ENCODE measurements at regions not wholly inside any gene's neighbourhood (a gene's known extent, or its start where the extent isn't known, plus 50 kb on each side); places are given as distances from the start of the nearest gene placed in this dataset.
"Not testable (repeated sequence)": the region's sequence is repeated elsewhere in the genome, so short reads cannot be mapped to it uniquely, and the experiment has no call there.

GRCh38 chr13:33676045-33676989 lies 141.6 kb upstream of the RFC3 start:
- DNase-seq = peak; percentile 80 to 86

- no peak for DNase-seq
These were observed 140.7 kb upstream of the RFC3 start for GRCh38 chr13:33677215-33677614.

GRCh38 chr13:33678084-33678483 lies 139.9 kb upstream of the RFC3 start:
- DNase-seq = no peak

- peak; percentile 75 to 87 for DNase-seq
These were observed 138.9 kb upstream of the RFC3 start for GRCh38 chr13:33678906-33679657.

- DNase-seq = no peak
These were observed 138.3 kb upstream of the RFC3 start for GRCh38 chr13:33679658-33680012.

- DNase-seq = no peak
These were observed 135.9 kb upstream of the RFC3 start for GRCh38 chr13:33682020-33682564.

- DNase-seq = not testable (repeated sequence)
These were observed 135.3 kb upstream of the RFC3 start for GRCh38 chr13:33682646-33683045.

- no peak for DNase-seq
These were observed 134.6 kb upstream of the RFC3 start for GRCh38 chr13:33683376-33683775.

- no peak for DNase-seq
These were observed 133.1 kb upstream of the RFC3 start for GRCh38 chr13:33684874-33685273.

- DNase-seq = no peak
These were observed 131.0 kb upstream of the RFC3 start for GRCh38 chr13:33686772-33687480.

GRCh38 chr13:33690354-33690753 lies 127.6 kb upstream of the RFC3 start:
- DNase-seq = no peak

GRCh38 chr13:33691980-33692379 lies 126.0 kb upstream of the RFC3 start:
- no peak for DNase-seq

GRCh38 chr13:33692531-33692930 lies 125.4 kb upstream of the RFC3 start:
- no peak for DNase-seq

GRCh38 chr13:33694546-33694945 lies 123.4 kb upstream of the RFC3 start:
- no peak for DNase-seq

- DNase-seq = no peak
These were observed 121.4 kb upstream of the RFC3 start for GRCh38 chr13:33696530-33696929.

GRCh38 chr13:33697926-33698325 lies 120.0 kb upstream of the RFC3 start:
- DNase-seq = no peak

GRCh38 chr13:33707449-33707848 lies 110.5 kb upstream of the RFC3 start:
- DNase-seq = no peak

- DNase-seq = no peak
These were observed 107.0 kb upstream of the RFC3 start for GRCh38 chr13:33710924-33711323.

- DNase-seq = no peak
These were observed 106.5 kb upstream of the RFC3 start for GRCh38 chr13:33711436-33711835.

GRCh38 chr13:33717775-33718174 lies 100.2 kb upstream of the RFC3 start:
- no peak for DNase-seq

GRCh38 chr13:33721724-33722123 lies 96.2 kb upstream of the RFC3 start:
- no peak for DNase-seq

GRCh38 chr13:33722216-33722915 lies 95.6 kb upstream of the RFC3 start:
- DNase-seq = no peak

- no peak for DNase-seq
These were observed 94.6 kb upstream of the RFC3 start for GRCh38 chr13:33723365-33723764.
